ENCODE measurements at regions not wholly inside any gene's neighbourhood (a gene's known extent, or its start where the extent isn't known, plus 50 kb on each side); places are given as distances from the start of the nearest gene placed in this dataset.

- TF ChIP-seq POLR2A (IDR thresholded peaks at IDR 0.05; ENCODE audit: low read length) (no peak), GATA1 (IDR thresholded peaks at IDR 0.05; ENCODE audit: low read depth, low read length) (no peak)
- no peak for DNase-seq
Observed at GRCh38 chr9:107064378-107064777, 201.4 kb downstream of the ZNF462 start.

- DNase-seq, result no peak
- no peak for TF ChIP-seq GATA1 (IDR thresholded peaks at IDR 0.05; ENCODE audit: low read depth, low read length)
- no peak for TF ChIP-seq POLR2A (IDR thresholded peaks at IDR 0.05; ENCODE audit: low read length)
Observed at GRCh38 chr9:107065549-107065948, 202.6 kb downstream of the ZNF462 start.

DNA sequence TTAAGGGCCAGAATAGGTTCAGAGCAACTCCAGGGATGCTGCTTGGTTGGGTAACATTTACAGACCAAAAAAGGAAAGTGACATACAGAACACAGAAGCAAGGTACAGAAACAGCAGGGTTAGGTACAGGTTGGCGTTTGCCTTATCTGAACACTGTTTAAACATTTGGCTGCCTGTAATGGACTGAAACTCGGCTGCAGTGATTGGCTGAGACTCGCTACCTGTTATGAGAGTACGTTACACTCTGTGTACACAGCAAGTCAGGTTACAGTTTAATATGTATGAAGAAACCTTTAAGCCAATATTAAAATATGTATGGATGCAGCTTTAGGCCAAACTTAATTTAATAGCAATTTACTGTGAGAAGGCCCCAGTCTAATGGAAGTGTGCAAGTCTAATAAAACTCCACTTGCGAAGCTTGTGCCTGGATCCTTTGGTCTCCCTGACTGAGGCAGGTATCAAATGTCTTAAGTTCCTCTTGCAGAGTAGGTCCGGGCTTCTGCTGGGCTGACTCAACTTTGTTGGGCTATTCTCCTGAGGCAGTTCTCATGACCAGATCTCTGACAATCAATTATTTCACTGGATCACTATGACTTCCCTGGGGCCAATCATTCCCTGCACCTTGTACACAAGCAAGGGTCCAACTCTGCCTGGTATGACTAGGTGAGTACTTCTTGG lies 204.9 kb downstream of the ZNF462 start:
- DNase-seq, result no peak
- TF ChIP-seq POLR2A (IDR thresholded peaks at IDR 0.05; ENCODE audit: low read length), result no peak
- TF ChIP-seq GATA1 (IDR thresholded peaks at IDR 0.05; ENCODE audit: low read depth, low read length), result no peak

GRCh38 chr9:107068581-107068980 lies 205.6 kb downstream of the ZNF462 start:
- no peak for DNase-seq
- TF ChIP-seq GATA1 (IDR thresholded peaks at IDR 0.05; ENCODE audit: low read depth, low read length) (no peak), POLR2A (IDR thresholded peaks at IDR 0.05; ENCODE audit: low read length) (no peak)

GRCh38 chr9:107070586-107070985 lies 207.6 kb downstream of the ZNF462 start:
- DNase-seq, result no peak
- TF ChIP-seq POLR2A (IDR thresholded peaks at IDR 0.05; ENCODE audit: low read length) (no peak), GATA1 (IDR thresholded peaks at IDR 0.05; ENCODE audit: low read depth, low read length) (no peak)

GRCh38 chr9:107078061-107078460 lies 205.0 kb upstream of the RAD23B start:
- no peak for DNase-seq
- TF ChIP-seq GATA1 (IDR thresholded peaks at IDR 0.05; ENCODE audit: low read depth, low read length), result no peak
- TF ChIP-seq POLR2A (IDR thresholded peaks at IDR 0.05; ENCODE audit: low read length), result no peak

- TF ChIP-seq GATA1 (IDR thresholded peaks at IDR 0.05; ENCODE audit: low read depth, low read length) (no peak), POLR2A (IDR thresholded peaks at IDR 0.05; ENCODE audit: low read length) (no peak)
- no peak for DNase-seq
Observed at GRCh38 chr9:107079589-107079988, 203.5 kb upstream of the RAD23B start.

- TF ChIP-seq GATA1 (IDR thresholded peaks at IDR 0.05; ENCODE audit: low read depth, low read length) (no peak), POLR2A (IDR thresholded peaks at IDR 0.05; ENCODE audit: low read length) (no peak)
- DNase-seq, result no peak
Observed at GRCh38 chr9:107080130-107080529, 202.9 kb upstream of the RAD23B start.

GRCh38 chr9:107086460-107086859 lies 196.6 kb upstream of the RAD23B start:
- no peak for DNase-seq
- TF ChIP-seq POLR2A (IDR thresholded peaks at IDR 0.05; ENCODE audit: low read length), result no peak
- TF ChIP-seq GATA1 (IDR thresholded peaks at IDR 0.05; ENCODE audit: low read depth, low read length), result no peak

DNA sequence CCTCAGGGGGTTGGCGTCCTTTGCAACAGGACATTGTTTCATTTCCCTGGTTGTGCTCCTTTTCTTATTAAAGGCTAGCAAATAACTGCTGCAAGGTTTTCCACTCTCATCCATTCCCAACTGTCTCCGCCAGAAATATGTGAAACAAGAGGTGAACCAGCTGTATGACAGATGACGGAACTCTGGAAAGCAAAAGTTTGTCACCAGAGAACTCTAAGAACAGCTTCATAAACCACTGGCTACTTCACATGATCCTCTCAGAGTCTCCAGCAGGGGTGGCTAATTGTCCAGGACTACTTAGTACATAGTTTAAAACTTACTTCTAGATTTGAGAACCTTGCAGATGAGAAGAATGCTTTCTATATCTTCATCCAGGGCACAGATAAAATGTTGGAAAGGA lies 195.9 kb upstream of the RAD23B start:
- TF ChIP-seq GATA1 (IDR thresholded peaks at IDR 0.05; ENCODE audit: low read depth, low read length) (no peak), POLR2A (IDR thresholded peaks at IDR 0.05; ENCODE audit: low read length) (no peak)
- DNase-seq, result no peak

GRCh38 chr9:107090218-107090617 lies 192.9 kb upstream of the RAD23B start:
- TF ChIP-seq POLR2A (IDR thresholded peaks at IDR 0.05; ENCODE audit: low read length) (no peak), GATA1 (IDR thresholded peaks at IDR 0.05; ENCODE audit: low read depth, low read length) (no peak)
- no peak for DNase-seq

DNA sequence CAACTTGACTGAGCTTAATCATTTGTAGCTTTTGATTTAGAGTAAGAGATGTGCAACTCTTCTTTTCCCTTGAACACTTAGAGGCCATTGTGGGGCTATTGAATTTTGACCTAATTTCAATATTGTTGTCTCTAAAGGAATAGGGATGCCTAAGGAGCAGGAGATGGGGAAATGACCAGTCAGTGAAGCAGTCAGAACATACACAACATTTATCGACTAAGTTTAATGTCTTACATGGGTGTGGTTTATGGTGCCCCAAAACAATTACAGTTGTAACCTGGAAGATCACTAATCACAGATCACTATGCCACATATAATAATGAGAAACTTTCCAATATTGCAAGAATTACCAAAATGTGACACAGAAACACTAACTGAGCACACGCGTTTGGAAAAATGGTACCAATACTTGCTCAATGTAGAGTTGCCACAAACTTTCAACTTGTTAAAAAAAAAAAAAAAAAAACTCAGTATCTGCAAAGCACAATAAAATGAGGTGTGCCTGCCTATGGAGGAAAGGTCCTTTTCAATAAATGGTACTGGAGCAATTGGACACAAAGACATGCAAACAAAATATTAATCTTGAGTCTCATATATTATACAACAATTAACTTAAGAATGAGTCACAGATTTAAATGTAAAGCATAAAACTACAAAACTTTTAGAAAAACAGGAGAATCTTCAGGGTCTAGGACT lies 189.6 kb upstream of the RAD23B start:
- no peak for DNase-seq
- TF ChIP-seq GATA1 (IDR thresholded peaks at IDR 0.05; ENCODE audit: low read depth, low read length), result no peak
- no peak for TF ChIP-seq POLR2A (IDR thresholded peaks at IDR 0.05; ENCODE audit: low read length)

DNA sequence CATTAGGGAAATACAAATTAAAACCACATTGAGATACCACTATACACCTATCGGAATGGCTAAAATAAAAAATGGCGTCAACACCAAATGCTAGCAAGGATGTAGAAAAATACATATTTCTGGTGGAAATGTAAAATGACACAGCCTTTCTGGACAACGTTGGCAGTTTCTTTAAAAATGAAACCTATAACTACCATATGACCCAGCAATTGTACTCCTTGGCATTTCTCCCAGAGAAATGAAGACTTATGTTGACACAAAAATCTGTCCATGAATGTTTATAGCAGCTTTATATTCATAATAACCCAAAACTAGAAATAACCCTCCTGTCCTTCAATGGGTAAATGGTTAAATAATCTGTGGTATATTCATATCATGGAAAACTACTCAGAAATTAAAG lies 188.7 kb upstream of the RAD23B start:
- no peak for TF ChIP-seq GATA1 (IDR thresholded peaks at IDR 0.05; ENCODE audit: low read depth, low read length)
- DNase-seq, result no peak

GRCh38 chr9:107100591-107100990 lies 182.5 kb upstream of the RAD23B start:
- DNase-seq, result no peak
- TF ChIP-seq GATA1 (IDR thresholded peaks at IDR 0.05; ENCODE audit: low read depth, low read length), result no peak
- no peak for TF ChIP-seq POLR2A (IDR thresholded peaks at IDR 0.05; ENCODE audit: low read length)

GRCh38 chr9:107102011-107102410 lies 181.1 kb upstream of the RAD23B start:
- DNase-seq, result no peak
- TF ChIP-seq GATA1 (IDR thresholded peaks at IDR 0.05; ENCODE audit: low read depth, low read length) (no peak), POLR2A (IDR thresholded peaks at IDR 0.05; ENCODE audit: low read length) (no peak)
